ENCODE measurements at regions not wholly inside any gene's neighbourhood (a gene's known extent, or its start where the extent isn't known, plus 50 kb on each side); places are given as distances from the start of the nearest gene placed in this dataset.

- no peaks in the 10 kb centered on the region for H4K20me1 ChIP-seq (replicated peaks; ENCODE audit: insufficient read depth)
- no peak overlapping the region for H3K4me3 ChIP-seq
- no peak overlapping the region for H3K27ac Mint-ChIP-seq
- DNase-seq (ENCODE audit: low spot score) = no peak
- H3K4me1 Mint-ChIP-seq = peaks cover 25% of the 10 kb centered on the region
- H2AFZ ChIP-seq = peak overlapping the region; percentile 32
- H3K4me1 ChIP-seq (ENCODE audit: insufficient read depth) = no peaks in the 10 kb centered on the region
- H3K27me3 ChIP-seq (ENCODE audit: insufficient read depth) = 0 out of 2 replicates have a peak, but pooled peaks cover 2% of the 10 kb centered on the region
- no peak overlapping the region for H3K27ac ChIP-seq (ENCODE audit: low read depth)
- no peak overlapping the region for H3K4me2 ChIP-seq
- no peaks in the 10 kb centered on the region for H3K79me2 ChIP-seq (replicated peaks; ENCODE audit: insufficient read depth)
- H3K9me2 ChIP-seq (ENCODE audit: insufficient read depth) = no peaks in the 10 kb centered on the region
- TF ChIP-seq ZNF331 (CRISPR knock-in tag; IDR thresholded peaks at IDR 0.05; ENCODE audit: low read depth) = no peak
- H3K36me3 Mint-ChIP-seq (ENCODE audit: low read depth) = no peaks in the 10 kb centered on the region
- no peaks in the 10 kb centered on the region for H3F3A ChIP-seq (replicated peaks; ENCODE audit: low read depth)
- H3K27me3 Mint-ChIP-seq (ENCODE audit: insufficient read depth, low read depth, poor library complexity) = peaks cover 4% of the 10 kb centered on the region
- H3K36me3 ChIP-seq (ENCODE audit: insufficient read depth) = no peaks in the 10 kb centered on the region
- ATAC-seq = no peak
- H3K4me3 Mint-ChIP-seq = no peak overlapping the region
- H3K9me3 Mint-ChIP-seq = no peaks in the 10 kb centered on the region
Observed at GRCh38 chr9:74120470-74120869, 376.7 kb upstream of the RORB start.

GRCh38 chr9:74122216-74122615, 374.9 kb upstream of the RORB start:
- Histone ChIP-seq H3F3A (replicated peaks; ENCODE audit: low read depth) (no peaks in the 10 kb centered on the region), H4K20me1 (replicated peaks; ENCODE audit: insufficient read depth) (no peaks in the 10 kb centered on the region), H3K9me2 (ENCODE audit: insufficient read depth) (no peaks in the 10 kb centered on the region), H3K79me2 (replicated peaks; ENCODE audit: insufficient read depth) (no peaks in the 10 kb centered on the region), H3K4me1 (ENCODE audit: insufficient read depth) (peaks cover 3% of the 10 kb centered on the region; the same call in 1 of the 2 replicates), H2AFZ (no peak overlapping the region), H3K4me2 (no peak overlapping the region), H3K27me3 (ENCODE audit: insufficient read depth) (0 out of 2 replicates have a peak, but pooled peaks cover 3% of the 10 kb centered on the region), H3K4me3 (no peak overlapping the region), H3K27ac (ENCODE audit: low read depth) (no peak overlapping the region), H3K36me3 (ENCODE audit: insufficient read depth) (no peaks in the 10 kb centered on the region)
- DNase-seq (ENCODE audit: low spot score) = no peak
- no peaks in the 10 kb centered on the region for H3K36me3 Mint-ChIP-seq (ENCODE audit: low read depth)
- no peaks in the 10 kb centered on the region for H3K9me3 Mint-ChIP-seq
- no peak overlapping the region for H3K4me3 Mint-ChIP-seq
- no peak for TF ChIP-seq ZNF462 (CRISPR knock-in tag; IDR thresholded peaks at IDR 0.05)
- no peak for TF ChIP-seq CTCF (conservative IDR thresholded peaks at IDR 0.05; ENCODE audit: low read depth in 2 of 2)
- no peak for TF ChIP-seq NANOG (IDR thresholded peaks at IDR 0.05; ENCODE audit: borderline replicate concordance)
- no peak for TF ChIP-seq ZNF114 (CRISPR knock-in tag; IDR thresholded peaks at IDR 0.05)
- TF ChIP-seq POLR2AphosphoS5 (IDR thresholded peaks at IDR 0.05; ENCODE audit: low read depth) = no peak
- no peak for TF ChIP-seq CREB1 (CRISPR knock-in tag; IDR thresholded peaks at IDR 0.05; ENCODE audit: low read depth)
- no peak for TF ChIP-seq EZH2 (IDR thresholded peaks at IDR 0.05; ENCODE audit: low read depth, unreplicated experiment)
- no peak for TF ChIP-seq JUNB (IDR thresholded peaks at IDR 0.05; ENCODE audit: unreplicated experiment)
- H3K27me3 Mint-ChIP-seq (ENCODE audit: insufficient read depth, low read depth, poor library complexity) = peaks cover 4% of the 10 kb centered on the region
- no peak for ATAC-seq
- peaks cover 28% of the 10 kb centered on the region for H3K4me1 Mint-ChIP-seq
- no peak overlapping the region for H3K27ac Mint-ChIP-seq
